GM21390 (cell line): ENCODE measurements at regions not wholly inside any gene's neighbourhood (a gene's known extent, or its start where the extent isn't known, plus 50 kb on each side); places are given as distances from the start of the nearest gene placed in this dataset.
A peak's percentile ranks its signal among the peaks of the same experiment; 100 is the strongest.

Experiments
- ATAC-seq: cut with Tn5 transposase; IDR thresholded peaks from one replicate; pipeline ENCODE4 v1.9.1; 2021; ENCODE audit not compliant: unreplicated experiment

DNA sequence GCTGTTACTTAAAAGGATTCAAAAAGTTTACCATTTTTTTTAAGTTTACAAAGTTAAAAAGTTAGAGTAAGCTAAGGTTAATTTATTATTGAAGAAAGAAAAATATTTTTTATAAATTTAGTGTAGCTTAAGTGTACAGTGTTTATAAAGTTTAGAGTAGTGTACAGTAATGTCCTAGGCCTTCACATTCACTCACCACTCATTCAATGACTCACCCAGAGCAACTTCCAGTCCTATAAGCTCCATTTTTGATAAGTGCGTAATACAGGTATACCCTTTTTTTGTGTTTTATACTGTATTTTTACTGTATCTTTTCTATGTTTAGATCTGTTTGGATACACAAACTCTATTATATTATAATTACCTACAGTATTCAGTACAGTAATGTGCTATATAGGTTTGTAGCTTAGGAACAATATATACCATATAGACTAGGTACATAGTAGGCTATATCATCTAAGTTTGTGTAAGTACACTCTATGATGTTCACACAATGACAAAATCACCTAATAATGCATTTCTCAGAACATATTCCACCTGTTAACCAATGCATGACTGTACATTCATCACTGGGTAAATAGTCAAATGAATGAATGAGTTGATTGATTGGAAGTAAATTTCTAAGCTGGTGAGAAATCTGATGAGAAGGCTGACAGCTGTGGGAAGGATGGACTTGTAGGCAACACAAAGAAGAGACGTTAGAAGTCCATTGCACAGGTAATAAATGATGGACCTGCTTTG is 95.2 kb upstream of the CDIN1 start:
- no peak for ATAC-seq

DNA sequence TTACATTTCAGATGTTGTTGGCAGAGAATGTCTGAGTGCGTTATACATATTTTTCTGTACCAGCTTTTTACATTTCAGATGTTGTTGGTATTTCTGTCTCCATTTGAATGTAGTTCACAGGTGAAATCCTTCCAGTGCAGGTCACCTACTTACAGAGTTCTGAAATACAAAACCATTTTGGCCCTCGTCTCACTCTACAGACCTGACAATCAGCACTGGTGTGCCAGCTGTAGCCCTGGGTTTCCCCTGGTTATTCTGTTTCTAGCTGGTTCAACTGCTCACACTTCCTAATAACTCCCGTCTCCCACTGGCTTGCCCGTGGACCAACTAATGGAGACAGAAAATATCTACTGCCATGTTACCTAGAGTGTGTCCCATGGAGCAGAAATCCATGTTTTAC is 87.5 kb upstream of the CDIN1 start:
- no peak for ATAC-seq

DNA sequence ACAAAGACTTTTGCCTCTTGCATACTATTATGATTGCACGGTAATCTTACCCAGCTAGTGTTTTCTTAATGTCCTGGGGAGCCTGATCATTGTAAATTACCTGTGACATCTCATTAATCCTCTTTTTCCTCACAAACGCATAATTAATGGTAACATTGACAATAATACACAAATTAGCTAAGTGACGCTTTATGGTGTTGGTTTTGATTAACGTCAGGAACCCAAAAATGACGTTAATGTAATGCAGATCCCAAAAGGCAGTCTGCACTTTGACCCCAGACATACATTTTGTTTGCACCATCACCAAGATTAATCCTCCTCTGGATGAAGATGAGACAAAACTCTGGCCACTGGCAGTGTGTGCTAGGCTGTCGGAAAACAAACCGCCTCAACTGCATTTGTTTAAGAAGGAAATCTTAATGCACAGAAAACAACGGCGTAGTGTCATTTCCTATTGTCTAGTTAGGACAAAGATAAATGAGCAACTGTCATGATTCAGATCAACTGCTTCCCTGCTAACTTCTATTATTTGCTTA is 83.9 kb upstream of the CDIN1 start:
- ATAC-seq: no peak

DNA sequence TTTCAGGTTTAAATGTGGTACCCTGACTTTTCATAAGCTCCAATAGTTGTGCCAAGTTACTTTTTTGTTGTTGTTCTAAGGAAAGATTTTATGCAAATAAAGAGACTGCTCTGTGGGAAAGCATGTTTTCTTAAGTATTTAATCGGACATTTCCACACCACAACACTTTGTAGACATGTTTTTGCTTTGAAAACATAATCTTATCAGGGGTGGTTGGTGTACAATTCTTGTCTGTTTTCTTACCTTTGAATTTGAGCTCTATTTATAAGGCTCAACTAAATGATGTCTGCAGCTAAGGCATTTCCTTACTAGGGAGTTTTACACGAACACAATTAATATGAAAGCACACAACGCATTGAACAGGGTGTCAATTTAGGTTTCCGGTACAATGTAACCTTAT is 81.5 kb upstream of the CDIN1 start:
- ATAC-seq: no peak

DNA sequence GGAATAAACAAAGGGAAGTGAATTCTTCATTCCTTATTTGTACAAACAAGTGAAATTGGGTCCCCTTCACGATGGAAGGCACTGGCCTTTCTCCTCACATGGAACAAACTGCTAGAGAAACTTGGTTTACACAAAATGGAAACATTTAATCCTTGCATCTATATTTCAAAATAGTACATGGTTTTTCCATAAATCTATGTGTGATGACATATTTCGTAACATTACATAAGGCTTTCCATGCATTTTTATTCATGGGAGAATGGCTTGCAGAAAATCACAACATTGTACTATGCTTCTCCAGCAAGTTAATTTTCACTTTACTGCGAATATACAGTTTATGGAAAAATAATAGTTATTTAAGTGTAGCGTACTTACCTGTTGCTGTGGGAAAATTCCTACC is 81.0 kb upstream of the CDIN1 start:
- ATAC-seq: no peak

DNA sequence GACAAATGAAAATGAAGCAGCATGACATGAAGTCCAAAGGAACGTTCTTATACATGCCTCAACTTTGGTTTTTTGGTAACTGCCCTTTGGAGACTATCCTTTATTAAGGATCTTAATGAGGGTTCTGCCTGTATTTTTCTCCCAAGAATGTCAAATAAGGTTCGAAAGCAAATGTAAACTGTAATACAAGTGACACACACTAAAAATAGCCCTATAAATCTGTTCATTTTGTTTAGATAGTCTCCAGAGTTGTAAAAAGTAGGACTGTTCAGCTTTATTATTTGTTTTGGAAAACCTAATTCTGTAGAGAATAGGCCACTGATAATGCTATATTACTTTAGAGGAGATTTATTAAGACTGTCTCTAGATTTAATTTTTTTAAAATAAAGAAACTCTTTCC is 80.5 kb upstream of the CDIN1 start:
- no peak for ATAC-seq

DNA sequence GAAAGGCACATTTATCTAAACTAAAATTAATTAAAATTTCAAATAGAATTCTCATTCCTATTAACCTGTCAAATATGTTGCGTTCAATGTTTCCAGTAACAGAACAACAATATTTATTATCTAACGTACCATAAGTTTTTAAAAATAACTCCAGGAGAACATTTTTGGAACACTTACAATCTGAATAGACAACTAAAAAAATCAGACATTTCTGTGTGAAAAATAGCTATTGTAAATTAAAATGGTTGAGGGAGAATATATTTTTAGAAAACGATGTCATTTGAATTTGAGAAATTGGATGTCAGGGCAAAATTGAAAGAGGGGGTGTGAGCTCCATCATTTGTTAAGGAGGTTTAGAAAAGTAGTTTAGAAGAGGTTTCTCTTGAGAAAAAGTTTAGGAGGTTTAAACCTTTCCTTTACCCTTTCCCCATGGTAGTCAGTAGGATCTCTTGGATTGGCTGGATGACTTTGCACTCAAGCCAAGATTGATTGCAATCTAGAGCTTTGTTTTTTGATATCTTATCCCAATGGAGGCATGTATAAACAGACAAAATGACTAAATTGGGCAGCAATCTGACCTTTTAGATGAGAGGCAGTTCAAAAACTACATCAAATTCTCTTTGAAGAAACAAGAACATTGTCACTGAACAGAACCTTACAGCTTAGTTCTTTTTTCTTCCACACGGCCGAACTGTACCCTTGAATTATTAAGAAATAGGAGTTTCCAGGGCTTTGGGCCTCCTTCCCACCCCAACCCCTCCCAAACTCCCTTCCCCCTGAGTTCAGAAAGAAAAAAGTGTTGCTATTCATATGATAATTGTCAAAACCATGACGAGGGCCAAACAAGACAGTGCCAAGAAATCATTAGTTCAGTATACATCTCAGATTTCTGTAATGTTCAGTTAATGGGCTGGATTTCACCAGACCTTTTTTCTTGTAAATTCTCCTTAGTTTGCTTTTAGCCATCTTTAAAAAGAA is 79.7 kb upstream of the CDIN1 start:
- ATAC-seq: no peak

DNA sequence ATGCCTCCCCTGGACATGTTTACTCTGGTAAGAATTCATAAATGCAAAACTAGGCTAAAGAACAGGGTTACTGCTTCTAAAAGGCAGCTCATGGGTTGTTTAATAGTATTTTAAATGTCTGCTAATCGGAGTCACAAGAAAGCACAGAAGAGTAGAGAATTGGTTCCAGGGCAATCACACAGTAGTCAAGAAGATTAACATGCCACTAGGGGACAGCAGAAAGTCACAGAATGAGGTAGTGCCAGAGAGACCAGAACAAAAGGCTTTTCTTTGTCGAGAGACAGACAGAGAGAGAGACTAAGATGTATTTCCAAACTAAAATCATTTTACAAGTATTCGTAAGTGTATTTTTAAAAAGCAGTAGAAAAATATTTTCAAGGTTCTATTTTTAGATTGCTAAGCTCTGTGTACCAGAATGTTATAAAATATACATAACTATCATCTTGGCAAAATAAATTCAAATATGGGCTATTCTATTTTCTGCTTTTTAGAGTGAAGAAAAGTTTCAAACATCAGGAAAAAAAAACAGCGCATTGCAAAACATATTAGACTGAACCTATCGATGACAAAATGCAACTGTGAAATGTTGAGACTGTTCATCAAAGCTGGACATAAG is 78.3 kb upstream of the CDIN1 start:
- peak; percentile 73 for ATAC-seq

DNA sequence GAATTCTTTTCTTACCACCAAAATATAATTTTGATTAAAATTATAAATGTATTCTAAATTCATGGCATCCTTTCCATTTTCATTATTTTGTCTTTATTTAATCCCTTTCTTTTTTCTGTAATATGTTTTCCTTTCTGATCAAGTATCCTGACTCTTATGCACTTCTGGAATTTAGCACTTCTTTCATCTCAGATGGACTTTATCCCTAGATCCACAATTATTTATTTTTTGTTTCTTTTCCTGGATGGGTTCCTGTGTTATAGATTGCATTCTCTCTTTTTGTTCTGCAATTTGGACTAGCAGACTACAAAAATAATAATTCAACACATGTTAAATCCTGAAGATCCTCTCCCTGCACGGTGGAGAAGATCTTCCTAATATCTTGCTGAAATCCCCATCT is 76.9 kb upstream of the CDIN1 start:
- no peak for ATAC-seq

DNA sequence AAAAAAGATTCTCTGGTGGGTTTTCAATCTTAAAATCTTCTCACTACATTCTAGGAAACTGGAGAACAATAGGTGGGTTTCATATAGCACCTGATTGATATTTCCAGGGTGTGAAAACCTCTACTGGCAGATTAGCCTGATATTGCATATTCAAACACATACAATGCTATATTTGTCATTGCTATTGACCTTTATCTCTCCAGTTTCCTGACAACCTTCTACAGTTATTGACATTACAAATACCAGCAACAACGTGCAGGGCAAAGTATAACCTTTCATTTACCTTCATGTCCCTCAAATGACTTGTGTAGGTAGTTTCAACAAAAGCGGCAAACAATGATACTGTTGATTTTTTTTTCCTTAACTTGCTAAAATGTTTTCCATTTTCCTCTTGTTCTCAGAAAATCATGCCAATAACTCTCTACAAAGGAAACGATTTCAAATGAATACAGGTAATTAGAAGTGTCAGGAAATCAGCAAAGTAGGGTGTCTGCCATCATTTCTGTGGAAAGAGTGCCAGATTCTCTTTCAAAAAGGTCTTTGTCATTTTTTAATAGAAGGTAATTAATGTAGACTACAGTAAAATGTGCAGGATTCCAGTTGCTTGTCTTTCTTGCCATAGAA is 72.6 kb upstream of the CDIN1 start:
- ATAC-seq: no peak

DNA sequence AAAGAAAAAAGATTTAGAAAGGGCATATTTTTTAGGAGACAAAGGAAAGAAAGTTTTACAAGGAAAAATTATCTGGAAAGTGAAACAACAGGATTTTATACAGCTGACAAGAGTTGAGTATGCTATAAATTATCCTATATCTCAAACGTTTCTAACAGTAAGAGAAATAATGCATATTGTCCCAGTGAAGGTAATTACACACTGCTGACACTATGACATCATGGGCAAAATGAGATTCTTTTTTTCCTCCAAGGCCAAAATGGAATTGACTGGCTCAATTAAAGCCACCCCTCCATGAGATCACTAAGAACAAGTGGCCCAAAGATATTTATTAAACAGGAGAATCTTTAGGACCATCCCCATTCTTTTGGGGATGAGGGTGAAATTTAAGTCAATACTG is 72.0 kb upstream of the CDIN1 start:
- no peak for ATAC-seq

DNA sequence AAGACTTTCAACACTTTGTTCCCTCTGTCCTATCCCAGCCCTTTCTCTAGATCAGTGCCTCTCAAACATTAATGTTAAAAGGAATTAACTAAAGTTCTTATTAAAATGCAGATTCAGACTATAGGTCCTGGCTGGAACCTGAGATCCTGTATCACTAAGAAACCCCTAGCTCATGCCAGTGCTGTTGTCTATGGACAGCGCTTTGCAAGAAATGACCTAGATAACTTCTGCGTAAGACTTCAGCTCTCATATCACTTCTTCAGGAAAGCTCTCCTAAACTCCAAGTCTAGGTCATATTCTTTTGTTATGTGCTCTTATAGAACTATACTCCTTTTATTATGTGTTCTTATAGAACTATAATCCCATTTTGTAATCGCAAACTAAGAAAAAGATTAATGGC is 67.8 kb upstream of the CDIN1 start:
- no peak for ATAC-seq

DNA sequence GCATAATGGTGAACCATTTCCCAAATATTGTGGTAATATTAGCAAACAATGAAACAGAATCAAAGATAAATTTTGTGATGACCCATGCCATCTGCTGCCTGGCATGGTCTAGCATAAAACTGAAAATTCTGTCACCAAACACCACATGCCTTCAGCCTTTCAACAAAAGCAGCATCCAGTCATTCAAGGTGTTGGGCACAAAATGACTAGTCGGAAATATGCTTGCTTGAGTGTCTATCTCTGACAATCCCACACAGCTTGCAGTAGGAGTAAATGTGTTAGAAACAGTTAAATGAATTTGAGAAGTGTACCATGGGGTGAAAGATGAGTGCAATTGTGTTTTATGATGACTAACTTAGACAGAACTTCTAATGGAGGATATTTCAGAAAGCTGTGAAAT is 61.7 kb upstream of the CDIN1 start:
- ATAC-seq: no peak

DNA sequence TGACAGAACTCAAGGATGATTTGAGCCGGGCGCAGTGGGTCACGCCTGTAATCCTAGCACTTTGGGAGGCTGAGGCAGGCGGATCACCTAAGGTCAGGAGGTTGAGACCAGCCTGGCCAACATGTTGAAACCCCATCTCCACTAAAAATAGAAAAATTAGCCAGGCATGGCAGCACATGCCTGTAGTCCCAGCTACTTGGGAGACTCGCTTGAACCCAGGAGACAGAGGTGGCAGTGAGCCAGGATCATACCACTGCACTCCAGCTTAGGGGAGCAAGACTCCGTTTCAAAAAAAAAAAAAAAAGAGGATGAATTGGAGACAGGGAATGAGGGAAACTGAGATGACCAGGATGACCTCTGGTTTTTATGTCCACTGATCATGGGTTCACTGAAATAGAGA is 60.4 kb upstream of the CDIN1 start:
- no peak for ATAC-seq

DNA sequence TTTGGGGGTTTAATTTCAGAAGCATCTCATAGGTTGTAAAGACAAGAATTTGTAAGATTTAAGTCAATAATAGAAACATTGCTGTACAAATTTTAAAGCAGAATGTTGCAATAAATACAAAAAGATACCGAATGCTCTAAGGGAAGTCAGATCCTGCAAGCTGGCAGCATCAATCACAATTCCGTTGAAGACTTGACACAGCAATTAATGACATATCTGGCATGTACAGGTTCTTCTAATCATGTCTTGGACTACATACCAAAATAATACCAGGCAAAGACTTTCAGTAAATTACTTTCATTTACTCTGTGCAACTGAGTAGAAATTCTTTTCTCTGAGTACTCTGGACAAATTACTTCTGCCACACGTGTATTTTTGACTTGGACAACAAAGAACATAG is 54.0 kb upstream of the CDIN1 start:
- ATAC-seq: no peak

DNA sequence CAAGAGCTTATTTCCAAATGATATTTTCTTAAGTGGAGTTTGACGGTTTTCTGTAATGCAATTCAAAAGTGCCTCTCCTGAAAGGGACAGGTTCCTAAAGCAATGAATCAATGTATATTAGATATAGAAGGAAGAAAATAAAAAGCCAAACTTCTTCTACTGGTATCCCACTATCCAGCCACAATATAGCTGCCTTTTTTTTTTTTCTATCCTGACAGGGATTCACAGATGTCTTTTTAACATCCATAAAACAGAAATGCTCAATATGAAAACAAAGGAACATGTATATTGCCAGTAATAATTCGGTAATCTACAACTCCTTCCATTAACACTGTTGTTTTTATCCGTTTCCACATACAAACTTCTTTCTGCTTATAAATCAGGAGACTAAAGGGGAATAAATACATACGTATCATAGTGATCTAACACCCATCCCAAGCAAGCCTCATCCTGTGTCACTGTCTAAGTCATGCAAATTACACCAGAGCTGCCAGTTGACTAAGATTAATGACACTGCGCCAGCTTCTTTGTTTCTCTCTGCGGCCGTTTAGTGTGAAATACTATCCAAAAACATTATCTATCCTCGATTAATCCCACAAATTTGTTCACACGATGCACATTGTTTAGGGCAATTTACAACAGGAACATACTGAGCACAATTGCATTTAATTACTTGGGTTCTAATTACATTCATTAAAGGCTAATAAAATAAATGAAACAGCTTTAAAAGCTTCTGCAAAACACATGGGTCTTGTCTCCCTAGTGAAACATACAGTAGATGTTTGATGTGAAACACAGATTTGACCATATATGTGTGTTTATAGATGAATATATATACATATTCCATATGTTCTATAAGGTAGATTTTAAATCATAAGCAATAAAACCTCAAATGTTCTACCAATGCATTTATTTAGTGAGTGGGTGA is 51.9 kb upstream of the CDIN1 start:
- no peak for ATAC-seq

DNA sequence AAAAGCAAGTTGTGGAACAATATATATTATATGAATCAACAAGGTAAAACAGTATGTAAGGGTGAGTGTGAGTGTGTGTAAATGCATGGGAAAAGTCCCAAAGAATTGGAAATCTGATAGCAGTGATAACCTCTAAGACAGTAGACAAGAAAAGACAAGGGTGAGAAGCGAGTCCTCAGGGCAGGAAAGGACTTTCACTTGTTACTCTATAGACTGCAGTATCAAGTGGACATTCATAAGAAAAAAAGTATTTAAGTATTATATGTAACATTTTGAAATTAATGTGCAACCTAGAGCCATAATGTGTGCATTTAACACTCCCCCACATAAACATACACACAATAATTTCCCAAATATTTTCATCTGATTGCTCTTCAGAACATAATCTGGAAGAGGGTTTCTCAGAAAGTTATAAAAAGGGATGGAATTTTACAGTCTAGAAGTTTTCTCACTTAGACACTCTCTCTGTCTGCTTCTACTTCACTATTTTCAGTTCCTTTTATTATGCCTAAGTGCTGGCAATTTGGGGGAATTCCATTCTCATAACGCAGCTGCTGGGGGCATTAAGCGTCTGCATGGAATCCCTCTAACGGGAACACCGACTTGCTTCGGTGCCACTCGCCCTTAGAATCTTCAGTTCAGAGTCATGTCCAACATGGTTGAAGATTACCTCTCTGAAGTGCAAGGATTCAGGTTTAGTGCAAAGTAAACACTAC is 50.0 kb upstream of the CDIN1 start:
- peak; percentile 55 for ATAC-seq
